HL-60 (cell line): ENCODE measurements at regions not wholly inside any gene's neighbourhood (a gene's known extent, or its start where the extent isn't known, plus 50 kb on each side); places are given as distances from the start of the nearest gene placed in this dataset.

Experiments
- DNase-seq, 2 experiments: peaks; one replicate each; pipeline ENCODE4 v3.0.0-alpha.2; 2010 to 2020; ENCODE audit warnings: low read depth in 1 of 2, low spot score in 1 of 2
- H3K27ac ChIP-seq: fragments of 250-450 bp; sonication (Bioruptor Pico); replicated peaks from 2 replicates; pipeline ENCODE4 v1.5.1; 2020; ENCODE audit warnings: mild to moderate bottlenecking, moderate library complexity
- H3K27me3 ChIP-seq: fragments of 250-450 bp; sonication (Bioruptor Pico); 2 replicates; pipeline ENCODE4 v1.5.1; 2021; ENCODE audit warnings: mild to moderate bottlenecking, moderate library complexity; ENCODE audit not compliant: insufficient read depth, poor library complexity, severe bottlenecking
- H3K4me3 ChIP-seq: replicated peaks from 2 replicates; pipeline ENCODE4 v1.5.1; 2011; ENCODE audit warnings: mild to moderate bottlenecking, control low read depth, low read length; ENCODE audit not compliant: insufficient read depth
- CTCF ChIP-seq: IDR thresholded peaks from one replicate; pipeline ENCODE4 v1.5.1; 2011; ENCODE audit warnings: low read length, control low read depth, inconsistent platforms; ENCODE audit not compliant: insufficient read depth
- GABPA ChIP-seq: IDR thresholded peaks from 2 replicates; pipeline ENCODE4 v1.6.1; 2012; ENCODE audit warnings: low read depth
- POLR2AphosphoS5 ChIP-seq: IDR thresholded peaks from 2 replicates; pipeline ENCODE4 v1.6.1; 2012; ENCODE audit warnings: low read depth
- REST ChIP-seq: IDR thresholded peaks from 2 replicates; pipeline ENCODE4 v1.6.1; 2012; ENCODE audit warnings: low read depth; ENCODE audit not compliant: insufficient replicate concordance
- SPI1 ChIP-seq: IDR thresholded peaks from 2 replicates; pipeline ENCODE4 v1.6.1; 2012; ENCODE audit warnings: low read depth, mild to moderate bottlenecking, borderline replicate concordance

DNA sequence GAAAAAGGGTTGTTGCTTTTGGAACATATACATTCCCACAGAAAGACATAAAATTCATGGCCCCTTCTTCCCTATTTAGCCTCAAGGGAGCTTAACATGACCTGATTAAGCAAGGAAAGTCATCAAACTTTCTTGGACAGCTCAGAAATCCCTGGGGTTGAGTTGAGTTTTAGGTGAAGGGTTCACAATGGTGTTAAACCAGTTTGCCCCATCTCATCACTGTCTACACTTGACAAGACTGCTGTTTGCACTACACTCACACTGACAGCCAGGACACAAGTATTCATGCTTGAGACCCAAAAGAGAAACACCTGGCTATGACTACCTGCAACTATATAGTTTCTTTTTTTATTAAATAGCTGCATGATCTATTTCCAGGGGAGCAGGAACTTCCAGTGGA, 209.8 kb upstream of the TMEM45B start:
- no peak for DNase-seq
- Histone ChIP-seq H3K27me3 (peaks cover 5% of the 10 kb centered on the region), H3K4me3 (no peak overlapping the region), H3K27ac (no peak overlapping the region)
- TF ChIP-seq GABPA = no peak
- TF ChIP-seq REST = no peak
- no peak for TF ChIP-seq CTCF
- TF ChIP-seq POLR2AphosphoS5 = no peak
- TF ChIP-seq SPI1 = no peak

DNA sequence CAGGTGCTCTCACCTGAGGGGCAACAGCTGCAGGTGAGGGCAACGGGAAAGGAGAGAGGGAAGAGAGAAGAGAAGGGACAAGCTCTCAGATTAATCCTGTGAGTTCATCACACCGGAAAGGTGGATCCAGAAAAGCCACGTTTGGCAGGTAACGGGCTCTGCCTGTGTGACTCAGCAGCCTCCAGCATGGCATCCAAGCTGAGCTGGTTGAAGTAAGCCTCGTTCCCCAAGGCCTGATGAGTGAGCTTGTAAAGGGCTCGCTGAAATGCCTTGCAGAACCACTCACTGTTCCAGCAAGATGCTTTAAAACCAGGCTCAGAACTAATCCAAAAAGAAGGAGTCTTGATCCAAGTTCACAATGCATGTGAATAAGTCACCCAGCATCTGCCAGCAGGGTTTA, 206.9 kb upstream of the TMEM45B start:
- DNase-seq = no peak
- peaks cover 2% of the 10 kb centered on the region for H3K27me3 ChIP-seq
- no peak for TF ChIP-seq SPI1
- no peak for TF ChIP-seq POLR2AphosphoS5
- no peak for TF ChIP-seq CTCF
- no peak for TF ChIP-seq GABPA
- TF ChIP-seq REST = no peak
- no peak overlapping the region for H3K27ac ChIP-seq
- H3K4me3 ChIP-seq = no peak overlapping the region

- Histone ChIP-seq H3K27me3 (peaks cover 4% of the 10 kb centered on the region), H3K4me3 (no peak overlapping the region), H3K27ac (no peak overlapping the region)
- no peak for TF ChIP-seq SPI1
- TF ChIP-seq CTCF = no peak
- no peak for TF ChIP-seq POLR2AphosphoS5
- TF ChIP-seq GABPA = no peak
- no peak for TF ChIP-seq REST
- no peak for DNase-seq
These were observed 205.5 kb upstream of the TMEM45B start for GRCh38 chr11:129610125-129610524.
